H1 (cell line): ENCODE measurements at regions not wholly inside any gene's neighbourhood (a gene's known extent, or its start where the extent isn't known, plus 50 kb on each side); places are given as distances from the start of the nearest gene placed in this dataset.

Source experiments
- CTCF ChIA-PET: fragments of 300-600 bp; sonication (Branson Sonifier 250); formaldehyde crosslinking; loops from one replicate; lab custom pipeline; 2021; ENCODE audit not compliant: partially characterized antibody; lab: Charles Lee
- POLR2A ChIA-PET: fragments of 300-600 bp; sonication (Branson Sonifier 250); formaldehyde crosslinking; loops from one replicate; lab custom pipeline; 2021; ENCODE audit warnings: inconsistent platforms; ENCODE audit not compliant: partially characterized antibody; lab: Charles Lee
- DNase-seq, 2 experiments: peaks; one replicate each; pipeline versions ENCODE4 v3.0.0 to v3.0.0-alpha.2; 2010 to 2022; ENCODE audit warnings: low spot score in 2 of 2, low read depth in 1 of 2, mixed read lengths in 1 of 2
- FAIRE-seq: peaks from 2 replicates; lab custom pipeline; 2011; peaks lifted over from hg19 to GRCh38; lab: Jason Lieb, UNC
- H2AFZ ChIP-seq: 2 replicates; pipeline ENCODE4 v1.8.1; 2012; ENCODE audit warnings: low read length, inconsistent platforms
- H2AK5ac ChIP-seq: 2 replicates; pipeline ENCODE4 v1.6.1; 2013; ENCODE audit warnings: low read depth, low read length
- H2BK120ac ChIP-seq: replicated peaks from 2 replicates; pipeline ENCODE3; 2013; ENCODE audit warnings: low read depth, low read length, inconsistent platforms
- H2BK12ac ChIP-seq: 2 replicates; pipeline ENCODE4 v1.6.1; 2013; ENCODE audit warnings: low read depth, low read length
- H2BK15ac ChIP-seq: 2 replicates; pipeline ENCODE4 v1.6.1; 2013; ENCODE audit warnings: low read length
- H2BK20ac ChIP-seq: 2 replicates; pipeline ENCODE4 v1.6.1; 2013; ENCODE audit warnings: low read length
- H2BK5ac ChIP-seq: 2 replicates; pipeline ENCODE4 v1.6.1; 2013; ENCODE audit warnings: low read depth, low read length
- H3K14ac ChIP-seq: 2 replicates; pipeline ENCODE4 v1.6.1; 2013; ENCODE audit warnings: inconsistent platforms; ENCODE audit not compliant: insufficient read length
- H3K18ac ChIP-seq: 2 replicates; pipeline ENCODE4 v1.6.1; 2013; ENCODE audit warnings: low read length; ENCODE audit errors: extremely low read depth
- H3K23ac ChIP-seq: 2 replicates; pipeline ENCODE4 v1.6.1; 2013; ENCODE audit warnings: inconsistent platforms; ENCODE audit not compliant: insufficient read length
- H3K23me2 ChIP-seq: 2 replicates; pipeline ENCODE4 v1.6.1; 2013; ENCODE audit warnings: low read depth, low read length
- H3K27ac ChIP-seq: 2 replicates; pipeline ENCODE4 v1.6.1; 2011; ENCODE audit warnings: low read depth, low read length, inconsistent platforms
- H3K27me3 ChIP-seq, 4 experiments: replicated peaks in 1 of 4; 1 replicate in 1 of 4; 2 replicates in 3 of 4; pipeline versions ENCODE4 v1.6.1 to v1.8.1; 2011 to 2013; ENCODE audit warnings: low read length in 3 of 4, mild to moderate bottlenecking in 3 of 4, inconsistent platforms in 2 of 4, mixed read lengths in 2 of 4, moderate library complexity in 1 of 4; ENCODE audit not compliant: control insufficient read depth in 3 of 4, insufficient read depth in 3 of 4; ENCODE audit errors: extremely low read depth in 1 of 4
- H3K36me3 ChIP-seq, 4 experiments: 2 replicates each; pipeline versions ENCODE4 v1.6.1 to v1.8.1; 2011 to 2013; ENCODE audit warnings: mild to moderate bottlenecking in 4 of 4, low read length in 3 of 4, moderate library complexity in 2 of 4, control low read depth in 1 of 4, inconsistent platforms in 1 of 4; ENCODE audit not compliant: insufficient read depth in 4 of 4, control insufficient read depth in 2 of 4
- H3K4ac ChIP-seq: replicated peaks from 2 replicates; pipeline ENCODE3; 2013; ENCODE audit warnings: low read length, low read depth, mixed read lengths, inconsistent platforms; ENCODE audit not compliant: insufficient read length
- H3K4me1 ChIP-seq, 4 experiments: replicated peaks in 1 of 4; 1 replicate in 1 of 4; 2 replicates in 3 of 4; pipeline versions ENCODE4 v1.6.1 to v1.8.1; 2011 to 2013; ENCODE audit warnings: low read length in 3 of 4, inconsistent platforms in 2 of 4, mixed read lengths in 1 of 4; ENCODE audit not compliant: insufficient read depth in 4 of 4, control insufficient read depth in 3 of 4
- H3K4me2 ChIP-seq, 2 experiments: 2 replicates each; pipeline versions ENCODE4 v1.6.1 to v1.8.1; 2011 to 2013; ENCODE audit warnings: low read depth in 2 of 2, low read length in 2 of 2, control low read depth in 1 of 2, inconsistent platforms in 1 of 2, mild to moderate bottlenecking in 1 of 2; ENCODE audit not compliant: insufficient read depth in 1 of 2
- H3K4me3 ChIP-seq, 4 experiments: fragments of 200-600, 300-600 bp in 1 of 4; sonication (generic), shearing (Covaris generic), sonication (Bioruptor Twin) in 1 of 4; 2 replicates each; pipeline versions ENCODE4 v1.5.1 to v1.8.1; 2011 to 2016; ENCODE audit warnings: low read length in 4 of 4, low read depth in 3 of 4, control low read depth in 2 of 4, inconsistent platforms in 2 of 4, mild to moderate bottlenecking in 2 of 4, mixed read lengths in 1 of 4, moderate library complexity in 1 of 4; ENCODE audit not compliant: insufficient read depth in 2 of 4; ENCODE audit errors: extremely low read depth in 1 of 4
- H3K56ac ChIP-seq: replicated peaks from 2 replicates; pipeline ENCODE3; 2013; ENCODE audit warnings: low read depth, mild to moderate bottlenecking, mixed read lengths, low read length, inconsistent platforms; ENCODE audit not compliant: insufficient read length
- H3K79me1 ChIP-seq: 2 replicates; pipeline ENCODE4 v1.6.1; 2013; ENCODE audit warnings: low read depth, low read length, control low read depth
- H3K79me2 ChIP-seq, 2 experiments: 2 replicates each; pipeline versions ENCODE4 v1.6.1 to v1.8.1; 2012 to 2013; ENCODE audit warnings: low read length in 2 of 2, mild to moderate bottlenecking in 2 of 2, inconsistent platforms in 1 of 2; ENCODE audit not compliant: insufficient read depth in 2 of 2, control insufficient read depth in 1 of 2
- H3K9ac ChIP-seq, 4 experiments: replicated peaks in 1 of 4; 1 replicate in 1 of 4; 2 replicates in 3 of 4; pipeline versions ENCODE4 v1.6.1 to v1.8.1; 2011 to 2013; ENCODE audit warnings: low read depth in 3 of 4, low read length in 3 of 4, control low read depth in 2 of 4, mild to moderate bottlenecking in 2 of 4, moderate library complexity in 2 of 4, inconsistent platforms in 1 of 4; ENCODE audit errors: extremely low read depth in 1 of 4
- H3K9me3 ChIP-seq, 2 experiments: 2 replicates each; pipeline versions ENCODE4 v1.6.1 to v1.8.1; 2012 to 2013; ENCODE audit warnings: mild to moderate bottlenecking in 2 of 2, moderate library complexity in 2 of 2, control low read depth in 1 of 2, inconsistent platforms in 1 of 2, low read depth in 1 of 2, low read length in 1 of 2, mixed read lengths in 1 of 2; ENCODE audit not compliant: insufficient read depth in 2 of 2
- H4K20me1 ChIP-seq, 2 experiments: replicated peaks in 1 of 2; 2 replicates each; pipeline versions ENCODE3 to v1.8.1; 2011 to 2013; ENCODE audit warnings: inconsistent platforms in 2 of 2, low read length in 2 of 2, mild to moderate bottlenecking in 1 of 2; ENCODE audit not compliant: insufficient read depth in 2 of 2, control insufficient read depth in 1 of 2
- H4K5ac ChIP-seq: 2 replicates; pipeline ENCODE4 v1.6.1; 2013; ENCODE audit warnings: low read length, low read depth, mixed read lengths, inconsistent platforms; ENCODE audit not compliant: insufficient read length
- H4K8ac ChIP-seq: 2 replicates; pipeline ENCODE4 v1.8.0; 2013; ENCODE audit warnings: mild to moderate bottlenecking, moderate library complexity, low read length, inconsistent platforms; ENCODE audit not compliant: insufficient read depth; ENCODE audit errors: extremely low read depth
- H4K91ac ChIP-seq: replicated peaks from 2 replicates; pipeline ENCODE3; 2013; ENCODE audit warnings: low read length, mixed read lengths, inconsistent platforms; ENCODE audit not compliant: insufficient read length
- SP4 ChIP-seq: IDR thresholded peaks from 2 replicates; pipeline ENCODE4 v1.6.1; 2012; ENCODE audit warnings: low read length, inconsistent platforms
- WGBS, 2 experiments: shearing (Covaris generic) in 1 of 2; methylation state at CpG; one replicate each; pipeline versions ENCODE4 v1.1.6 to v1.1.7; 2013 to 2015; ENCODE audit warnings: low lambda C conversion rate in 2 of 2, mixed read lengths in 2 of 2, inconsistent platforms in 1 of 2, low coverage in 1 of 2, missing lambda C conversion rate in 1 of 2; ENCODE audit not compliant: insufficient replicate concordance in 2 of 2, insufficient coverage in 1 of 2, insufficient read length in 1 of 2; ENCODE audit errors: extremely low coverage in 1 of 2, missing lambda C conversion rate in 1 of 2; 5-methylcytosine and 5-hydroxymethylcytosine counted together

GRCh38 chr16:51636920-51637769 lies 486.1 kb upstream of the SALL1 start:
- Histone ChIP-seq H3K9me3 (no peaks in the 10 kb centered on the region), H3K14ac (no peak overlapping the region), H3K4me1 (peaks cover 3 to 18% (median 10%) of the 10 kb centered on the region in 4 experiments), H3K56ac (no peak overlapping the region), H3K9ac (0 out of 7 replicates have a peak overlapping the region, but pooled peaks of 1 of the 4 experiments have one; percentile 8), H2AFZ (no peak overlapping the region), H4K20me1 (no peaks in the 10 kb centered on the region), H3K4ac (no peak overlapping the region), H2BK120ac (peak overlapping the region; percentile 8), H3K23me2 (peaks cover 9% of the 10 kb centered on the region; the same call in 1 of the 2 replicates), H3K27ac (peak overlapping the region; percentile 28; the same call in 1 of the 2 replicates), H2BK15ac (peak overlapping the region; percentile 34; the same call in 1 of the 2 replicates), H2AK5ac (peak overlapping the region; percentile 95), H3K27me3 (peaks cover 1 to 6% (median 4%) of the 10 kb centered on the region in 4 experiments; a peak in 5 of 7 replicates), H3K18ac (peak overlapping the region; percentile 52), H3K4me3 (peak overlapping the region in 3 of 4 experiments; percentile 5 to 49 (median 18); a peak in 6 of 8 replicates), H4K8ac (no peak overlapping the region), H4K91ac (peak overlapping the region; percentile 75), H2BK20ac (peak overlapping the region; percentile 98), H3K79me1 (no peaks in the 10 kb centered on the region), H3K4me2 (peak overlapping the region; percentile 52 to 64), H2BK12ac (peak overlapping the region; percentile 99), H2BK5ac (peak overlapping the region; percentile 95; the same call in 1 of the 2 replicates), H4K5ac (no peak overlapping the region), H3K23ac (no peak overlapping the region), H3K36me3 (no peaks in the 10 kb centered on the region), H3K79me2 (no peaks in the 10 kb centered on the region)
- 3% methylated on average over 16 of the region's 16 CpGs; no CpG with 5 or more reads in 1 of the 2 experiments for WGBS, 2 experiments
- POLR2A ChIA-PET: interaction anchor here (0.5 to 2.0 kb wide), 8 partner anchors 9 to 485 kb away, joined by 3 to 5 read pairs (median 4); no protein-coding TSS in a partner anchor
- FAIRE-seq (peak; percentile 98), DNase-seq (peak; percentile 65 to 85)
- CTCF ChIA-PET: no interaction called here
- TF ChIP-seq SP4: no peak
